ENCODE measurements at regions not wholly inside any gene's neighbourhood (a gene's known extent, or its start where the extent isn't known, plus 50 kb on each side); places are given as distances from the start of the nearest gene placed in this dataset.

DNA sequence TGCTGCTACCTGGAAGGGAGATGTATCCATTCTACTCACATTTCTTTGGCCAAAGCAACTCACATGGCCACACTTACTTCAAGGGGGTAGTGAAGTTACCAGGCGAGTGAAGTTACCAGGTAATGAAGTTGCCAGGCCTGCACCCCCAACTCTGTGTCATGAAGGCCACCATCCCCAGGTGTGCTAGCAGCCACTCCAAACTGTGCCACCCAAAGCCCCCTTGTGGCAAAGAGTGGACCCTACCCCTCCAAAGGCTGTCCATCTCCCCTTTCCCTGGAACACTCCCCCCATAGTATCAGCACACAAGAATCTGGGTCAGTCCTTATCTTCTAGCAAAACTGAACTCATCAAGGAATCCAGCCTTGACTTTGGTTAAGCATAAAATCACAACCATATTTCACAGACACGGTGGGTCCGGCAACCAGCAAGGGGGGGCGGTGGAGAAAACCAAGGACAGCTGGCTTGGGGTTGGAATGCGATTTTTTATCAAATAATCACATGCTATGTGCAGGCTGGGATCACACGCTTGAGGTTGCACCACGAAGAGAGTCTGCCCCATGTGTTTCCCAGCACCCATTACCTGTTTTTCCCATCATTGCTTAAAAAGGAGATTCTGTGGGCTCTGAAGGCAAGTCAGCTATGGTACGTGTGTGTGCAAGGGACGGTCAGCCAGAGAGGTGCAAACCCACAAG is 60.9 kb downstream of the ZFP36L2 start:
- peak; percentile 30 for TF ChIP-seq CTCF (IDR thresholded peaks at IDR 0.05; ENCODE audit: low read depth, low read length)
- H3K27ac ChIP-seq (ENCODE audit: low read depth, low read length) = no peak overlapping the region
- POLR2A ChIA-PET = no interaction called here
- no peaks in the 10 kb centered on the region for H3K9me3 ChIP-seq (ENCODE audit: control insufficient read depth, insufficient read depth, low read length)
- no peak overlapping the region for H3K4me3 ChIP-seq (ENCODE audit: low read depth, low read length)
- CTCF ChIA-PET = no interaction called here
- H3K27me3 ChIP-seq (ENCODE audit: control insufficient read depth, insufficient read depth, low read length) = no peaks in the 10 kb centered on the region
- no peak for DNase-seq (ENCODE audit: low read depth, low spot score)

DNA sequence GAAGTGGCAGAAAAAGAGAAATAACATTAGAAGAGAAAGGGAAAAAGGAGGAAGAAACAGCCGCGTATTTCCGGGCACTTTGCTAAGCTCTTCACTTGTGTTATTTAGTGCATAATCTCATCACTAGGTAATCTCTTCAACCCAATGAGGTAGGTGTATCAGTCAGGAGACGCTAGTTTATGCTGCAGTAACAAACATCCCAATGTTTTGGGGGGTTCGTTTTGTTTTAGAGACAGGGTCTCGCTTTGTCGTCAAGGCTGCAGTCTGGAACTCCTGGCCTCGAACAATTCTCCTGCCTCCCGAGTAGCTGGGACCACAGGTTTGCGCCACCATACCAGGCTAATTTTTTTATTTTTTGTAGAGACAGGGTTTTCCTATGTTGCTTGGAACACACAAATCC is 61.7 kb downstream of the ZFP36L2 start:
- no peaks in the 10 kb centered on the region for H3K27me3 ChIP-seq (ENCODE audit: control insufficient read depth, insufficient read depth, low read length)
- CTCF ChIA-PET = no interaction called here
- H3K27ac ChIP-seq (ENCODE audit: low read depth, low read length) = no peak overlapping the region
- no peak overlapping the region for H3K4me3 ChIP-seq (ENCODE audit: low read depth, low read length)
- no peak for DNase-seq (ENCODE audit: low read depth, low spot score)
- H3K9me3 ChIP-seq (ENCODE audit: control insufficient read depth, insufficient read depth, low read length) = no peaks in the 10 kb centered on the region
- TF ChIP-seq CTCF (IDR thresholded peaks at IDR 0.05; ENCODE audit: low read depth, low read length) = no peak
- POLR2A ChIA-PET = no interaction called here

- Histone ChIP-seq H3K4me3 (ENCODE audit: low read depth, low read length) (no peak overlapping the region), H3K27me3 (ENCODE audit: control insufficient read depth, insufficient read depth, low read length) (no peaks in the 10 kb centered on the region), H3K9me3 (ENCODE audit: control insufficient read depth, insufficient read depth, low read length) (no peaks in the 10 kb centered on the region), H3K27ac (ENCODE audit: low read depth, low read length) (no peak overlapping the region)
- ChIA-PET CTCF (interaction anchor here (0.9 kb wide), 1 partner anchor 351 kb away, joined by 3 read pairs; no protein-coding TSS in a partner anchor), POLR2A (no interaction called here)
- TF ChIP-seq CTCF (IDR thresholded peaks at IDR 0.05; ENCODE audit: low read depth, low read length) = no peak
- no peak for DNase-seq (ENCODE audit: low read depth, low spot score)
These were observed 62.7 kb downstream of the ZFP36L2 start for GRCh38 chr2:43163584-43164270.

DNA sequence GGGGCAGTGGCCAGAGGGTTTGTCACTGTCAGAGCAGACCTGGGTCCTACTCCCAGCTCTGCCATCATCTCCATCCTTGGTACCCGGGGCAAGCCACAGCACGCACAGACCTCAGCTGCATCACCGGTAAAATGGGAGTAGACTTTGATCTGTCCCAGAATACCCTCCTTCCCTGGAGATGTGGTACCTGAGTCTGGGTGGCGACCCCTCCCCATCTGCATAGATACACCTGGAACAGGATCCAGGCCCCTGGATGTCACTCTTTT is 64.0 kb downstream of the ZFP36L2 start:
- DNase-seq (ENCODE audit: low read depth, low spot score) = no peak
- no peak for TF ChIP-seq CTCF (IDR thresholded peaks at IDR 0.05; ENCODE audit: low read depth, low read length)
- Histone ChIP-seq H3K27me3 (ENCODE audit: control insufficient read depth, insufficient read depth, low read length) (no peaks in the 10 kb centered on the region), H3K27ac (ENCODE audit: low read depth, low read length) (no peak overlapping the region), H3K4me3 (ENCODE audit: low read depth, low read length) (no peak overlapping the region), H3K9me3 (ENCODE audit: control insufficient read depth, insufficient read depth, low read length) (no peaks in the 10 kb centered on the region)
- ChIA-PET CTCF (interaction anchor here (0.9 kb wide), 1 partner anchor 18 kb away, joined by 5 read pairs; no protein-coding TSS in a partner anchor), POLR2A (no interaction called here)

All from AG04450 (cell line).